ENCODE measurements at regions not wholly inside any gene's neighbourhood (a gene's known extent, or its start where the extent isn't known, plus 50 kb on each side); places are given as distances from the start of the nearest gene placed in this dataset.

GRCh38 chr13:83620530-83621220 is 261.6 kb downstream of the SLITRK1 start:
- no peak overlapping the region for H3K27ac ChIP-seq (replicated peaks)
- H3K4me3 ChIP-seq (replicated peaks; ENCODE audit: insufficient read depth, low read length) = no peak overlapping the region
- H3K27me3 ChIP-seq (ENCODE audit: insufficient read depth, poor library complexity, severe bottlenecking) = no peaks in the 10 kb centered on the region
- DNase-seq (ENCODE audit: low read depth in 1 of 2, low spot score in 1 of 2) = no peak
- TF ChIP-seq, protein P1, sequence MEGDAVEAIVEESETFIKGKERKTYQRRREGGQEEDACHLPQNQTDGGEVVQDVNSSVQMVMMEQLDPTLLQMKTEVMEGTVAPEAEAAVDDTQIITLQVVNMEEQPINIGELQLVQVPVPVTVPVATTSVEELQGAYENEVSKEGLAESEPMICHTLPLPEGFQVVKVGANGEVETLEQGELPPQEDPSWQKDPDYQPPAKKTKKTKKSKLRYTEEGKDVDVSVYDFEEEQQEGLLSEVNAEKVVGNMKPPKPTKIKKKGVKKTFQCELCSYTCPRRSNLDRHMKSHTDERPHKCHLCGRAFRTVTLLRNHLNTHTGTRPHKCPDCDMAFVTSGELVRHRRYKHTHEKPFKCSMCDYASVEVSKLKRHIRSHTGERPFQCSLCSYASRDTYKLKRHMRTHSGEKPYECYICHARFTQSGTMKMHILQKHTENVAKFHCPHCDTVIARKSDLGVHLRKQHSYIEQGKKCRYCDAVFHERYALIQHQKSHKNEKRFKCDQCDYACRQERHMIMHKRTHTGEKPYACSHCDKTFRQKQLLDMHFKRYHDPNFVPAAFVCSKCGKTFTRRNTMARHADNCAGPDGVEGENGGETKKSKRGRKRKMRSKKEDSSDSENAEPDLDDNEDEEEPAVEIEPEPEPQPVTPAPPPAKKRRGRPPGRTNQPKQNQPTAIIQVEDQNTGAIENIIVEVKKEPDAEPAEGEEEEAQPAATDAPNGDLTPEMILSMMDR (IDR thresholded peaks at IDR 0.05; ENCODE audit: insufficient read depth, low read length) = no peak
- no peak for TF ChIP-seq GABPA (IDR thresholded peaks at IDR 0.05; ENCODE audit: low read depth)
- TF ChIP-seq, protein P2, sequence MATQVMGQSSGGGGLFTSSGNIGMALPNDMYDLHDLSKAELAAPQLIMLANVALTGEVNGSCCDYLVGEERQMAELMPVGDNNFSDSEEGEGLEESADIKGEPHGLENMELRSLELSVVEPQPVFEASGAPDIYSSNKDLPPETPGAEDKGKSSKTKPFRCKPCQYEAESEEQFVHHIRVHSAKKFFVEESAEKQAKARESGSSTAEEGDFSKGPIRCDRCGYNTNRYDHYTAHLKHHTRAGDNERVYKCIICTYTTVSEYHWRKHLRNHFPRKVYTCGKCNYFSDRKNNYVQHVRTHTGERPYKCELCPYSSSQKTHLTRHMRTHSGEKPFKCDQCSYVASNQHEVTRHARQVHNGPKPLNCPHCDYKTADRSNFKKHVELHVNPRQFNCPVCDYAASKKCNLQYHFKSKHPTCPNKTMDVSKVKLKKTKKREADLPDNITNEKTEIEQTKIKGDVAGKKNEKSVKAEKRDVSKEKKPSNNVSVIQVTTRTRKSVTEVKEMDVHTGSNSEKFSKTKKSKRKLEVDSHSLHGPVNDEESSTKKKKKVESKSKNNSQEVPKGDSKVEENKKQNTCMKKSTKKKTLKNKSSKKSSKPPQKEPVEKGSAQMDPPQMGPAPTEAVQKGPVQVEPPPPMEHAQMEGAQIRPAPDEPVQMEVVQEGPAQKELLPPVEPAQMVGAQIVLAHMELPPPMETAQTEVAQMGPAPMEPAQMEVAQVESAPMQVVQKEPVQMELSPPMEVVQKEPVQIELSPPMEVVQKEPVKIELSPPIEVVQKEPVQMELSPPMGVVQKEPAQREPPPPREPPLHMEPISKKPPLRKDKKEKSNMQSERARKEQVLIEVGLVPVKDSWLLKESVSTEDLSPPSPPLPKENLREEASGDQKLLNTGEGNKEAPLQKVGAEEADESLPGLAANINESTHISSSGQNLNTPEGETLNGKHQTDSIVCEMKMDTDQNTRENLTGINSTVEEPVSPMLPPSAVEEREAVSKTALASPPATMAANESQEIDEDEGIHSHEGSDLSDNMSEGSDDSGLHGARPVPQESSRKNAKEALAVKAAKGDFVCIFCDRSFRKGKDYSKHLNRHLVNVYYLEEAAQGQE (IDR thresholded peaks at IDR 0.05; ENCODE audit: insufficient replicate concordance, low read depth) = no peak
- TF ChIP-seq POLR2AphosphoS5 (IDR thresholded peaks at IDR 0.05; ENCODE audit: low read depth) = no peak
- TF ChIP-seq SPI1 (IDR thresholded peaks at IDR 0.05; ENCODE audit: borderline replicate concordance, low read depth) = no peak

DNA sequence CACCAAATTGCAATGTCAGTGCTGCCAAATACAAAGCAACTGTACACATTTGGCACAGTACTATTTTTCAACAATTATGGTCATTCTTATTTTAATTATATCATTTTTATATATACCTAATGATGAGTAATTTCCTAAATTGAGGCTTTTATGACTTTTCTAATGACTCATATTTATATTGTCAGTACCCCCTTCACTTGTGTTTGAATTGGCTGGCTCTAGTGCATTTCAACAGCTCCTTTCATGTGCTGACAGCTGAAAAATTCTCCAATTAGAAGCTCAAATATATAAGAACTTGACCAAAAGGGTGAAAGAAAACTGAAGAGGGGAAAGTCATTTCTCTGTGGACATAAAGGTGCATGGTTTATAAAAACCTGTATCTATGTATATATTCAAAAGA is 263.3 kb downstream of the SLITRK1 start:
- Histone ChIP-seq H3K27ac (replicated peaks) (no peak overlapping the region), H3K27me3 (ENCODE audit: insufficient read depth, poor library complexity, severe bottlenecking) (no peaks in the 10 kb centered on the region), H3K4me3 (replicated peaks; ENCODE audit: insufficient read depth, low read length) (no peak overlapping the region)
- no peak for TF ChIP-seq SPI1 (IDR thresholded peaks at IDR 0.05; ENCODE audit: borderline replicate concordance, low read depth)
- TF ChIP-seq, protein P2 (IDR thresholded peaks at IDR 0.05; ENCODE audit: insufficient replicate concordance, low read depth) = no peak
- TF ChIP-seq, protein P1 (IDR thresholded peaks at IDR 0.05; ENCODE audit: insufficient read depth, low read length) = no peak
- TF ChIP-seq POLR2AphosphoS5 (IDR thresholded peaks at IDR 0.05; ENCODE audit: low read depth) = no peak
- no peak for TF ChIP-seq GABPA (IDR thresholded peaks at IDR 0.05; ENCODE audit: low read depth)
- no peak for DNase-seq (ENCODE audit: low read depth in 1 of 2, low spot score in 1 of 2)

DNA sequence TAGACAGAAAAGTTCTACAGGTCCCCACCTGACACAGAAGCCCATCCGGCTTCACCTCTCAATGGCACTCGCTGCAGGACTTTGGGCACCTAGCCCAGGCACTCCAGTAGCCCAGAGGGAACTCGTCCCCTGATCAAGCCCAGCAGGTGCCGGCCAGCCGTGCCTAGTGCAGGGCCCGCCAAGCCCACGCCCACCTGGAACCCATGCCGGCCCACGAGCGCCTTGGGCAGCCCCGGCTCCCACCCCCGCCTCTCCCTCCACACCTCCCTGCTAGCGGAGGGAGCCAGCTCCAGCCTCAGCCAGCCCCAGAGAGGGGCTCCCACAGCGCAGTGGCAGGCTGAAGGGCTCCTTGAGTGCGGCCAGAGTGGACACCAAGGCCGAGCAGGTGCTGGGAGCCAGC is 268.8 kb downstream of the SLITRK1 start:
- Histone ChIP-seq H3K4me3 (replicated peaks; ENCODE audit: insufficient read depth, low read length) (no peak overlapping the region), H3K27me3 (ENCODE audit: insufficient read depth, poor library complexity, severe bottlenecking) (no peaks in the 10 kb centered on the region), H3K27ac (replicated peaks) (no peak overlapping the region)
- no peak for DNase-seq (ENCODE audit: low read depth in 1 of 2, low spot score in 1 of 2)
- TF ChIP-seq GABPA (IDR thresholded peaks at IDR 0.05; ENCODE audit: low read depth) = no peak
- TF ChIP-seq POLR2AphosphoS5 (IDR thresholded peaks at IDR 0.05; ENCODE audit: low read depth) = no peak
- TF ChIP-seq, protein P2 (IDR thresholded peaks at IDR 0.05; ENCODE audit: insufficient replicate concordance, low read depth) = no peak
- TF ChIP-seq SPI1 (IDR thresholded peaks at IDR 0.05; ENCODE audit: borderline replicate concordance, low read depth) = no peak
- TF ChIP-seq, protein P1 (IDR thresholded peaks at IDR 0.05; ENCODE audit: insufficient read depth, low read length) = no peak

Data from HL-60 (cell line).